ENCODE measurements at regions not wholly inside any gene's neighbourhood (a gene's known extent, or its start where the extent isn't known, plus 50 kb on each side); places are given as distances from the start of the nearest gene placed in this dataset.

- 40% methylated on average over 15 of the region's 15 CpGs for WGBS (ENCODE audit: missing lambda C conversion rate)
- POLR2A ChIA-PET = no interaction called here
- CTCF ChIA-PET = no interaction called here
- Histone ChIP-seq H3K4me3 (no peak overlapping the region), H3K9me3 (0 out of 3 replicates have a peak, but pooled peaks cover 3% of the 10 kb centered on the region), H3K4me1 (no peaks in the 10 kb centered on the region), H3K4me2 (no peak overlapping the region), H3K27ac (no peak overlapping the region)
- TF ChIP-seq POLR2AphosphoS2 (conservative IDR thresholded peaks at IDR 0.05; ENCODE audit: low read length) (no peak), CTCF (IDR thresholded peaks at IDR 0.05) (no peak), CEBPB (IDR thresholded peaks at IDR 0.05) (no peak), ESRRA (IDR thresholded peaks at IDR 0.05; ENCODE audit: borderline replicate concordance, low read length) (no peak), ZSCAN20 (CRISPR knock-in tag; IDR thresholded peaks at IDR 0.05) (no peak), HOXA7 (CRISPR knock-in tag; IDR thresholded peaks at IDR 0.05) (no peak), FOSL2 (IDR thresholded peaks at IDR 0.05) (no peak), FOSL2 (CRISPR knock-in tag; IDR thresholded peaks at IDR 0.05) (no peak), JUN (IDR thresholded peaks at IDR 0.05) (no peak), HOXB13 (CRISPR knock-in tag; IDR thresholded peaks at IDR 0.05; ENCODE audit: low read depth) (no peak), CBX8 (IDR thresholded peaks at IDR 0.05) (no peak), CHD2 (IDR thresholded peaks at IDR 0.05; ENCODE audit: low read length, partially characterized antibody) (no peak), MAFK (IDR thresholded peaks at IDR 0.05; ENCODE audit: partially characterized antibody) (no peak), RNF2 (IDR thresholded peaks at IDR 0.05; ENCODE audit: borderline replicate concordance, low read depth) (no peak), ZC3H11A (IDR thresholded peaks at IDR 0.05) (no peak), GATA3 (IDR thresholded peaks at IDR 0.05; ENCODE audit: borderline replicate concordance) (no peak), NPAS2 (CRISPR knock-in tag; IDR thresholded peaks at IDR 0.05; ENCODE audit: borderline replicate concordance) (no peak), FOSB (CRISPR knock-in tag; IDR thresholded peaks at IDR 0.05) (no peak), KDM1A (IDR thresholded peaks at IDR 0.05; ENCODE audit: low read depth) (no peak), PBX3 (IDR thresholded peaks at IDR 0.05) (no peak)
- no peak for FAIRE-seq
- no peak for ATAC-seq
- DNase-seq (ENCODE audit: low read depth in 1 of 2, low spot score in 1 of 2) = no peak
Observed at GRCh38 chr5:3212869-3213268, 382.8 kb upstream of the IRX1 start.

- Histone ChIP-seq H3K4me1 (no peaks in the 10 kb centered on the region), H3K27ac (no peak overlapping the region), H3K4me2 (no peak overlapping the region), H3K4me3 (no peak overlapping the region), H3K9me3 (0 out of 3 replicates have a peak, but pooled peaks cover 3% of the 10 kb centered on the region)
- FAIRE-seq (no peak), ATAC-seq (no peak), DNase-seq (ENCODE audit: low read depth in 1 of 2, low spot score in 1 of 2) (no peak)
- ChIA-PET POLR2A (no interaction called here), CTCF (interaction anchor here (1.1 kb wide), 1 partner anchor 15 kb away, joined by 3 read pairs; no protein-coding TSS in a partner anchor)
- 6% methylated on average over 3 of the region's 9 CpGs for WGBS (ENCODE audit: missing lambda C conversion rate)
- no peak for TF ChIP-seq JUNB (IDR thresholded peaks at IDR 0.05)
- no peak for TF ChIP-seq CTCF (IDR thresholded peaks at IDR 0.05)
- TF ChIP-seq NPAS2 (CRISPR knock-in tag; IDR thresholded peaks at IDR 0.05; ENCODE audit: borderline replicate concordance) = no peak
- TF ChIP-seq BCL3 (IDR thresholded peaks at IDR 0.05) = no peak
- no peak for TF ChIP-seq RFX5 (IDR thresholded peaks at IDR 0.05)
- TF ChIP-seq PHF8 (IDR thresholded peaks at IDR 0.05; ENCODE audit: borderline replicate concordance, low read depth) = no peak
- no peak for TF ChIP-seq CHD2 (IDR thresholded peaks at IDR 0.05; ENCODE audit: low read length, partially characterized antibody)
- TF ChIP-seq EHF (CRISPR knock-in tag; IDR thresholded peaks at IDR 0.05) = no peak
- TF ChIP-seq ELK1 (IDR thresholded peaks at IDR 0.05; ENCODE audit: low read depth, low read length) = no peak
- no peak for TF ChIP-seq JUN (IDR thresholded peaks at IDR 0.05)
- TF ChIP-seq TP53 (CRISPR knock-in tag; IDR thresholded peaks at IDR 0.05) = no peak
Observed at GRCh38 chr5:3210531-3210930, 385.1 kb upstream of the IRX1 start.

All from A549 (cell line).